NCI-H82 (cell line): ENCODE measurements at regions not wholly inside any gene's neighbourhood (a gene's known extent, or its start where the extent isn't known, plus 50 kb on each side); places are given as distances from the start of the nearest gene placed in this dataset.

ENCODE experiments used
- DNase-seq: peaks from one replicate; lab custom pipeline; 2025; lab: John Stamatoyannopoulos, UW

- DNase-seq = no peak
Observed at GRCh38 chr2:9681427-9681817, 50.6 kb upstream of the YWHAQ start.

- no peak for DNase-seq
Observed at GRCh38 chr2:9685637-9686036, 54.8 kb upstream of the YWHAQ start.

- peak; percentile 26 for DNase-seq
Observed at GRCh38 chr2:9686061-9686460, 55.3 kb upstream of the YWHAQ start.

- DNase-seq = peak; percentile 94
Observed at GRCh38 chr2:9690252-9690651, 59.5 kb upstream of the YWHAQ start.

- DNase-seq = peak; percentile 47
Observed at GRCh38 chr2:9690716-9691498, 60.1 kb upstream of the YWHAQ start.

GRCh38 chr2:9692456-9693195 lies 61.8 kb upstream of the YWHAQ start:
- DNase-seq = no peak

GRCh38 chr2:9693196-9693491 lies 62.3 kb upstream of the YWHAQ start:
- DNase-seq = no peak

DNA sequence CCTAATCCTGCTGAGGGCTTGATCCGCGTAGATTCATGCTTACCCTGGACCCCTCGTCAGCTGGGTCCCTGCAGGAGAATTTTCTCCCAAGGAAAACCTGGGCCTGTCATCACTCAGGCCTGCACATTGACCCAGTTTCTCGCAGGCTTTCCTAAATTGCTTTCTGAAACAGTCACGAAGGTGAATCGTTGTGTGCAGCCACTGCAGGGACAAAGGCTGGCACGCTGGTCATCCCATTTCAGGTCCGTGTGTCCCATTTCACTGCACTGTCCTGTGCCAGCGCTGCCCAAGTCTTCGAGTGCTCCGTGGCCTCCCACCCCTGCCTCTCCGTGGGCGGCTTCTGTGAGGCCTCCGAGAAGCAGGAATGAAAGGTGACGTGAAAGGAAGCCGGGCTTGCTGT lies 62.8 kb upstream of the YWHAQ start:
- no peak for DNase-seq

DNA sequence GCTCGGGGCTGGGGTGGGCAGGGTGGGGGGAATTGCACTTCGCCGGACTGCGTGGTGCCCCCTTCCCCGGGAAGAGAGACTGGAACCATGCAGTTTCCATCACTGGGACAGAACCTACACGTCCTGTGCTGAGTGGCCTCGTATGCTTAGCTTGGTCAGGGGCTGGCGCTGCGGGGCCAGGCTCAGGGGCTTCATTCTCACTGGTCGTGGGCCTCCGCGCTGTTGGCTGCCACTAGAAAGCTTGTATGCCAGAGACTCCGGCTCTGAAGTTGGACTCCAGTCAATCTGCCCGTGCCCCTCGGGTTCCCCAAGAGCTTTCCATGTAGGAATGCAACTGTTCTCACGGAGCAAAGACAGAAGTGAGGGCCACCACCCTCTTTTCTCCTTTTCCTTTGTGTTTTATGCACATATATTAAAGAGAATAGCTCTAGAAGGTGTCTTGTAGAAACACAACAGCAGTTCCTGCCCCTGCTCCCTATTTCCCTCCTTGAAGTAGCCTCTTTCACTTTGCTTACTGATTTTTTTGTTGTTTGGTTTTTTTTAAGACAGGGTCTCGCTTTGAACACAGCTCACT lies 64.0 kb upstream of the YWHAQ start:
- no peak for DNase-seq

GRCh38 chr2:9695941-9696340 lies 65.1 kb upstream of the YWHAQ start:
- no peak for DNase-seq

GRCh38 chr2:9696731-9697130 lies 65.9 kb upstream of the YWHAQ start:
- DNase-seq = no peak

GRCh38 chr2:9697909-9698308 lies 67.1 kb upstream of the YWHAQ start:
- DNase-seq = no peak

- DNase-seq = no peak
Observed at GRCh38 chr2:9699139-9700108, 68.6 kb upstream of the YWHAQ start.

DNA sequence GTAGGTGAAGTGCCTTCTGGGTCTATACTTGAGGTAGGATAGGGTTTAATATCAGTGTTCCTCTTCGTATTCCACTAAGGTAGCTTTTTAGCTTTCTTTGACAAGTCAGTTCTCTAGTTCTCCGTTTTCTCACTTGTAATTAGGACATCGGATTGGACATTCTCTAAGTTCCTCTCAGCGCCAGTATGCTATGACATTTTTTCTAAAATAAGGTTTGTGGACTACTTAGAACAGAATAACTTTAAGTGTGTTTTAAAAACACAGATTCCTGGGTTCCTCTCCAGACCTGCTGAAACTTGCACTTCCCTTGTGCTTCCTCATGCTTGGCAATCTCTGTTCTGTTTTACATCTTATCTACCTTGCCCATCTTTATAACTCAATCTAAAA lies 69.3 kb upstream of the YWHAQ start:
- DNase-seq = no peak

DNA sequence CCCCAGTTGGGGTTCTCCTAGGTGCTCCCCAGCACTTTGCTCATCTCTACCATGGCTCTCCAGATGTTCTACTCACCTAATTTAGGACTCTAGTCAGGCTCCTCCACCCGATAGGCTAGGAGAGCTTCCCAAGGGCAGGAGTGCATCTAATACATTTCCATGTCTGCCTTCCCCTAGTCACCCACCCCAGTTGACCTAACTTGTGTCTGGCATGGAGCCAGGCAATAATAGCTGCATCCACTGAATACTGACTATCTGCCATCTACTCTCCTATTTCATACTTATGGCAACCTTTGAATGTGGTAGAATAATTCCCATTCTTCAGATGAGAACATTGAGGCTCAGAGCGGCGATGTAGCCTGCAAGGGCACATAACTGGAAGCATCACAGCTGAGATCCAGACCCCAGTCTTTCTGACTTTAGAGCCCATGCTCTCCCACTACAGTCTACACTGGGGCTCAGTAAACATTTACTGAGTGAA lies 71.8 kb upstream of the YWHAQ start:
- DNase-seq = no peak

- no peak for DNase-seq
Observed at GRCh38 chr2:9703085-9703678, 72.4 kb upstream of the YWHAQ start.

DNA sequence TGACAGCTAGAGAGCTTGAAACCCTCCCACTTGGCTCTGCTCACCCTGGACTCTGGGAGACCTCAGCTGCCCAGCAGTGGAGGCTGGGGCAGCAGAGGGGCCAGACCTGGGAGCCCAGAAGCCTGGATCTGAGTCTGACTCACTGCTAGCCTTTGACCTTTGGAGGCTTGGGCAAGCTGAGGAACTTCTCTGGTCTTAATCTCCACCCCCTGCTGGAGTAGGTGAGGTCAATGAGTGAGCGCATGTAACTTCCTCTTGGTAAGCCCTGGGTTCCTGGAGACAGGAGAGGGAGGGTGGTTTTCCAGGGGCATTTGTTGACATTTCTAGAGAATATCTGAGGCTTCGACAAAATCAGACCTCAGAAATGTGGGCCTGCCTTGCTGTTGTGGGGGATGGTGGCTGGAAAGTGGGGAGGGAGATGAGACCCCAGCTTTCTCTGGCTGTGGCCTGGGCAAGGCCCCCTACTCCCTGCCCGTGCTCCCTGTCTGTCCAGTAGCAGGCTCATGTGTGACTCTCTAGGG lies 73.0 kb upstream of the YWHAQ start:
- no peak for DNase-seq

GRCh38 chr2:9704600-9704999 lies 73.8 kb upstream of the YWHAQ start:
- no peak for DNase-seq

GRCh38 chr2:9705196-9705595 lies 74.4 kb upstream of the YWHAQ start:
- no peak for DNase-seq

DNA sequence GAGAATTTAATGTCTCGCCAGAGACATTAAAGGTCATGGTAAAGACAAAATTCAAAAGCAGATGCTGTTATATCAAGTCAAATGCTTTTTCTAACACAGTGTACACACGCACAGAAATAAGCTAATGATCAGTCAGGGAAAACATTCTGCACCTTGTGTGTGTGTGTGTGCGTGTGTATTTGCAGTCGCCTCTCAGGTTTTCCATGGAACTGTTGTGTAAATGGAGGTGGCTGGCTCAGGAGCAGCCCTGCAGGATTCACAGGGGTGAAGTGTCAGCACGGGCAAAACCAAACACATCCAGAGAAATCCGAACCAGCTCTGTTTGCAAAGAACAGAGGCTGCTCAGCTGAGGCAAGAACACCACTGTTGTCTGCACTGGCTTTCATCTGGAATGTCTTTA lies 76.2 kb upstream of the YWHAQ start:
- no peak for DNase-seq

GRCh38 chr2:9707611-9708160 lies 76.9 kb upstream of the YWHAQ start:
- no peak for DNase-seq
